ENCODE measurements at regions not wholly inside any gene's neighbourhood (a gene's known extent, or its start where the extent isn't known, plus 50 kb on each side); places are given as distances from the start of the nearest gene placed in this dataset.
"Not testable (repeated sequence)": the region's sequence is repeated elsewhere in the genome, so short reads cannot be mapped to it uniquely, and the experiment has no call there.

DNA sequence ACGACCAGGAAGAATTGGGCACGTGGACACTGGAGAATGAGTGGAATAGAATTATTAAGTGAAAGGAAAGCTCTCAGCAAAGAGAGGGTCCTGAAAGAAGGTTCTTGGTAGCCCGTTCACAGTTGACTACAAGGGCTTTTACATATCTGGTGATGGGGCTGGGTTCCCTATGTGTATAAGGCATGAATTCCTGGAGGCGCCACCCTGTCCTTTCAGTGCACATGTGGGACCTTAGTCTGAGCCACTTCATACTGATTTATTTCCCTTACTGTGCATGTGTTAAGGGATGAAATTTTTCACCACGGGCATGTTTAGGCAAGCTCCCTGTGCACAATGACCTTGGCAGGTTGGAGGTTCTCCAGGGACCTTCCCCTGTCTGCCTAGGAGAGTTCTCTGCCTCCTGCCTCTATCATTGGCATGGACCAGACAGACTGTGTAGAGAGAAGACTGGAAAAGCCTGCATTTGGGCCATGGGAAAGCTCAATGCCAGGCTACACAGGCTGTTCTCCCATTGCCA is 145.9 kb upstream of the ITGB1 start:
- DNase-seq (ENCODE audit: low read depth), result no peak
- no peak overlapping the region for H3K4me3 ChIP-seq (ENCODE audit: low read depth, low read length)

GRCh38 chr10:33102071-33102470 is 144.0 kb upstream of the ITGB1 start:
- DNase-seq (ENCODE audit: low read depth), result no peak
- no peak overlapping the region for H3K4me3 ChIP-seq (ENCODE audit: low read depth, low read length)

- no peak overlapping the region for H3K4me3 ChIP-seq (ENCODE audit: low read depth, low read length)
- DNase-seq (ENCODE audit: low read depth), result no peak
Observed at GRCh38 chr10:33101392-33101787, 143.4 kb upstream of the ITGB1 start.

GRCh38 chr10:33100781-33101391 is 142.9 kb upstream of the ITGB1 start:
- DNase-seq (ENCODE audit: low read depth), result no peak
- no peak overlapping the region for H3K4me3 ChIP-seq (ENCODE audit: low read depth, low read length)

GRCh38 chr10:33099748-33100147 is 141.7 kb upstream of the ITGB1 start:
- no peak for DNase-seq (ENCODE audit: low read depth)
- no peak overlapping the region for H3K4me3 ChIP-seq (ENCODE audit: low read depth, low read length)

GRCh38 chr10:33098951-33099663 is 141.1 kb upstream of the ITGB1 start:
- H3K4me3 ChIP-seq (ENCODE audit: low read depth, low read length), result no peak overlapping the region
- no peak for DNase-seq (ENCODE audit: low read depth)

DNA sequence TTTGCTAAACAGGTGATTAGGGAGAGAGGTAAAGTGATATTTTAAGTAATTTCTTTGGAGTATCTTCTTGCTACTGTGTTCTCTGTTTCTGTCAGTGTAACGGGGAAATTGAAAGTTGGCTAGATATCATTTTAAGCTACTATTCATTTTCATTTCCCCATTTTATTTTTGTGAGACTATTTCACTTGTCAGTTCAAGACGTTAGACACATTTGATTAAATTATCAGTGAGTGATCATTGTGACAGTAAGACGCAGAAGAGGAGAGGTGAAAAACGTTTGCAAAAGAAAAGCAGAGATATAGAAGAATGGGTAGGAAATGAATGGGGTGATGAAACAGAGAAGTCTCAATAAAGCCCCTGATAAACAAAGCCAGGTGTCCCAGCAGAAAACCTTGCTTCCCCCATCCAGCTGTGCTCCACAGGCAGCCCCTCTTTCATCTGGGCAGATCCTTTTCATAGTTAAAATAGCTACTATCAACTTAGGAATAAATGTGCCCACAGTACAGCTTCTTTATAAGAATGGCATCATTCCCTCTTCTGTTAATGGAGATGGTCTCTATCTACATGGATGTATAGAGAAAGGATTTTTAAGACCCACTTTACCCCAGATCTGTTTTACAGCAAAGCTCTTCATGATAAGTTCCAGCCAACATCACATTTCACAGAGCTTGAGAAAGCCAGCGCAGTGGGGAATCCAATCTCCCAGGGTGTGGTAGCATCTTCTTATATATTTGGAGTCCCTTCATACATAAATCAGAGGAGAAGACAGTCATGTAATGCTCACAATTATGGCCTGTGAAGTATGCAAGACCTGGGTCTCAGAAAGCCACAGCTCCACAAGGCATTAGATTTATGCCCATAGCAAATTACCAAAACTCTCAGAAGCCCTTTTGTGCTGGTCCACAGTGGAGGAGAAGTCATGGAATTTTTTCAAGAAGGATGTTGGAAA is 138.1 kb upstream of the ITGB1 start:
- no peak overlapping the region for H3K4me3 ChIP-seq (ENCODE audit: low read depth, low read length)
- DNase-seq (ENCODE audit: low read depth), result no peak

GRCh38 chr10:33094263-33095051 is 136.4 kb upstream of the ITGB1 start:
- no peak overlapping the region for H3K4me3 ChIP-seq (ENCODE audit: low read depth, low read length)
- no peak for DNase-seq (ENCODE audit: low read depth)

DNA sequence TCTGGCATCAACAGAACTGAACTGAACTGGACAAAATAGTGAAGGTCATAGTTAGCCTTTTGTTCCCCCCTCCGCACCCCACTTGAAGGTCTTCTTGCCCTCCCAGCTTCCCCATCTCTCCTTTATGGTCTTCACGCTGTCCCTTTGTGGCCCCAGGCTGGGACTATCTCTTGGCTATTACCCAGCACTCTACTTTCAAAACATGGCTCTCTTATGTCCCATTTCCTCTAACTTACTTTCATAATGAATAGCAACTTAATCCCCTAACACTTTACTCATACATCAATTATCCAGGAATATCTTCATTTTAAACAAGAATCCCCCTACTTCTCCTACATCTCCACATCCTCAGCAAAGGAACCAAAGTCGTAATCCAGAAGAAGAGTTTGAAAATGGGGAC is 135.3 kb upstream of the ITGB1 start:
- H3K4me3 ChIP-seq (ENCODE audit: low read depth, low read length), result no peak overlapping the region
- no peak for DNase-seq (ENCODE audit: low read depth)

DNA sequence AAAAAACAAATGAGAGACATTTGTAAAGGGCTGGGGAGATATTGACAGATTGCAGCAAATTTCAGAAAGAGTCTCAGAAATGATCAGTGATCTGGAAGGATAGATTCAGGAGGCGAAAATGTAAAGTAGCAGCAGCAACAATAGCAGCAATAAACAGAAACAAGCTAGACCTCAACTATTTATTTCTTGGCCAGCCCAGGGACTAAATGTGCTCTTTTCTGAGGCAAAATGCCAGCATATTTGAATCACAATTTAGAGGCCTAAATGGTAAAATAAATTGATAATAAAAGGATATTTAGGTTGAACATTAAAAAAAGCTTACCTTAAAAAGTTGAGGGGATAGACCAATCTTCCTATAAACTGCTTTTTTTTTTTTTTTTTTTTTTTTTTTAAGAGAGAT is 134.6 kb upstream of the ITGB1 start:
- no peak for DNase-seq (ENCODE audit: low read depth)
- H3K4me3 ChIP-seq (ENCODE audit: low read depth, low read length), result no peak overlapping the region

DNA sequence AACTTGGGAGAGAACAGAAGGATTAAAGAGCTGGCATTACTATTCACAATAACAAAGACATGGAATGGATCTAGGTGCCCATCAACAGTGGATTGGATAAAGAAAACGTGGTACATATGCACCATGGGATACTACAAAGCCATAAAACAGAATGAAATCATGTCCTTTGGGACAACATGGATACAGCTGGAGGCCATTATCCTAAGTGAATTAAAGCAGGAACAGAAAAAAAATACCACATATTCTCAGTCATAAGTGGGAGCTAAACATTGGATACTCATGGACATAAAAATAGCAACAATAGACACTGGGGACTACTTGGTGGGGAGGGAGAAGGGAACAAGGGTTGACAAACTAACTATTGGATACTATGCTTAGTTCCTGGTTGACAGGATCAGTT is 133.2 kb upstream of the ITGB1 start:
- no peak overlapping the region for H3K4me3 ChIP-seq (ENCODE audit: low read depth, low read length)
- DNase-seq (ENCODE audit: low read depth), result no peak

DNA sequence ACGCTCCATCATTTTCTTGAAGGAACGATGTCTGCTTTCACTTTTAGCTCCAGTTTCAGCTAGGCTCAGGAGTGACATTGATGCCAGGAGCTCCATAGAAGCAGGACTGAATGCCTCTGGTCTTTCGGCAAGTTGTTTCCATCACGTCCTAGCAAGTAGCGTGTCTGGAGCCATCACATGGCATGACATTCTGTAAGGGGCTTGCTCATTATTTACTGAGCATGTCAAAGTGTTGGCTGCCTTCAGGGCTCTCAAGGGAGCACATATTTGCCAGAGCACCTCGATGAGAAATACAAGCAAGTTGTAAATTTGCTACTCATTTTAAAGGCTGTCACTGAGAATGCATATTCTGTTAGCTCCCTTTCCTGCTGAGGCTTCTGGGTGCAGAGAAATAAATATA is 131.0 kb upstream of the ITGB1 start:
- H3K4me3 ChIP-seq (ENCODE audit: low read depth, low read length), result no peak overlapping the region
- no peak for DNase-seq (ENCODE audit: low read depth)

DNA sequence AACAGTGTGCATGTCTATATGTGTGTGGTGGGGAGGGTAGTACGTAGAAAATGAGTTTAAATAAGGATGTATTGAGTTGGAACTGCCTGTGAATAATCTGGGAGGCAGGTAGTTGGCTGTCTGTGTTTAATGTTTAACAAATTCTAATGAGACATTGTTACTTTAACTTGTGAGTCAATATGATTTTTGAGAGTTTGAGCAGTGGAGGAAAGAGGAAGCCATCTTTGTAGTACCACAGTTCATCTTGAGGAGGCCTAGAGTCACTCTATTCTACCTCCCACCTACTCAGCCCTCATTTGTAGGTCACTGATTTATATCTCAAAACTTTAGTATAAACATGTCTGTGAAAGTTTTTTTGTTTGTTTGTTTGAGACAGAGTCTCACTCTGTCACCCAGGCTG is 129.9 kb upstream of the ITGB1 start:
- H3K4me3 ChIP-seq (ENCODE audit: low read depth, low read length), result no peak overlapping the region
- no peak for DNase-seq (ENCODE audit: low read depth)

GRCh38 chr10:33087152-33087551 is 129.1 kb upstream of the ITGB1 start:
- DNase-seq (ENCODE audit: low read depth), result no peak
- no peak overlapping the region for H3K4me3 ChIP-seq (ENCODE audit: low read depth, low read length)

DNA sequence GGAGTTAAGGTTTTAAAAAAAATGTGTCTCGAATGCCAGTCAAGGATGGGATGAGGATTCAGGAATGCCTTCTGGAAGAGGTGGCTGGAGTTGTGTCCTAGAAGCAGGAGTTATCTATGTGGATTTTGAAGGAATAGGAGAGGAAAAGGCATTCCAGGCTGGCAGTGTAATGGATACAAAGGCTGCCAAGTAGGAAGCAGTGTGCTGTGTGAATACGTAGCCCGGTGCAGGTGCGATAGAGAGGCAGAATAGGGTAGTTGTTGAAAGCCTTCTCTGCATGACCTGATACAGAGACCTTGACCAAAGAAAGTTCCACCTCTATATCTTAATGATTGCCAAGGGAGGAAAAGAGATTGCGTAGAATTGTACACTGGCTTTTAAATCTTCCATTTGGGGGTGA is 128.1 kb upstream of the ITGB1 start:
- DNase-seq (ENCODE audit: low read depth), result no peak
- no peak overlapping the region for H3K4me3 ChIP-seq (ENCODE audit: low read depth, low read length)

GRCh38 chr10:33085313-33085833 is 127.3 kb upstream of the ITGB1 start:
- DNase-seq (ENCODE audit: low read depth), result no peak

GRCh38 chr10:33084453-33084852 is 126.4 kb upstream of the ITGB1 start:
- DNase-seq (ENCODE audit: low read depth), result no peak
- H3K4me3 ChIP-seq (ENCODE audit: low read depth, low read length), result no peak overlapping the region

More at GRCh38 chr10:33085313-33085833, 127.3 kb upstream of the ITGB1 start:
- H3K4me3 ChIP-seq (ENCODE audit: low read depth, low read length), result no peak overlapping the region

DNA sequence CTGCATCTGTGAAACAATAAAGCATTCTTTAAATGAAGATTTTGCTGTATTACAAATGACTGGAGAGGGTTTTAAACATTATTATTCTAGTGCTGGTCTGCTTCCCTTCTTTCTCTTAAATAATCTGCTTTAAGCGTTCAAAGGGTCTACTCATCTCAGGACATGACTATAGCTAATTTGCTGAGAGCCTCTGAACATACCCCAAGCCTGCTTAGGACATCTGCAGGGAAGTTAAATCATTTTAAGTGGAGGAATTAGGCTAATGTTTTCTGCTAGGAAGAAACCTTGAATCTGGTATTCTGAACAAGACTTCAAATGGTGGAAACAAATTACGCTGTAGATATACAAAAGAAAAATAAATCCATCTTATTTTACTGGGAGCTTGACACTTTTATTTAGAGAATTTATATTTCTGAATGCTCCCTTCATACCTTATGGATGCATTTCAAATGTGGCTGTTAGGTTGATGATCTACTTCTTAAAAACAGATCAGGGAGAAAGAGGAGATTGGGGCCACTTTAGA is 124.4 kb upstream of the ITGB1 start:
- H3K4me3 ChIP-seq (ENCODE audit: low read depth, low read length), result no peak overlapping the region
- no peak for DNase-seq (ENCODE audit: low read depth)

DNA sequence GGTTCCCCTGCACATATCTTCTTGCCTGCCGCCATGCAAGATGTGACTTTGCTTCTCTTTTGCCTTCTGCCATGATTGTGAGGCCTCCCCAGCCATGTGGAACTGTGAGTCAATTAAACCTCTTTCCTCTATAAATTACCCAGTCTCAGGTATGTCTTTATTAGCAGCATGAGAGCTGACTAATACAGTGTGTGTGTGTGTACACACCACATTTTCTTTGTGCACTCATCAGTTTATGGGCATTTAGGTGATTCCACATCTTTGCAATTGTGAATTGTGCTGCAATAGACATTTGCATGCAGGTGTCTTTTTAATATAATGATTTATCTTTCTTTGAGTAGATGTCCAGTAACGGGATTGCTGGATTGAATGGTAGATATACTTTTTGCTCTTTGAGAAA is 122.4 kb upstream of the ITGB1 start:
- not testable (repeated sequence) for H3K4me3 ChIP-seq (ENCODE audit: low read depth, low read length); DNase-seq (ENCODE audit: low read depth)

Data from skeletal muscle cell (primary cell).